Right kidney (tissue), 1 donor: ENCODE measurements at regions not wholly inside any gene's neighbourhood (a gene's known extent, or its start where the extent isn't known, plus 50 kb on each side); places are given as distances from the start of the nearest gene placed in this dataset.
A peak's percentile ranks its signal among the peaks of the same experiment; 100 is the strongest.
"Not testable (repeated sequence)": the region's sequence is repeated elsewhere in the genome, so short reads cannot be mapped to it uniquely, and the experiment has no call there.

ENCODE experiments used
- DNase-seq: peaks from one replicate; pipeline ENCODE4 v3.0.0-alpha.2; 2016

- no peak for DNase-seq
Observed at GRCh38 chr11:129731316-129731715, 84.3 kb upstream of the TMEM45B start.

- no peak for DNase-seq
Observed at GRCh38 chr11:129732941-129733340, 82.7 kb upstream of the TMEM45B start.

- DNase-seq: no peak
Observed at GRCh38 chr11:129733384-129733783, 82.3 kb upstream of the TMEM45B start.

- DNase-seq: no peak
Observed at GRCh38 chr11:129733981-129734380, 81.7 kb upstream of the TMEM45B start.

GRCh38 chr11:129734654-129735053 is 81.0 kb upstream of the TMEM45B start:
- no peak for DNase-seq

- no peak for DNase-seq
Observed at GRCh38 chr11:129737831-129738230, 77.8 kb upstream of the TMEM45B start.

GRCh38 chr11:129738242-129738641 is 77.4 kb upstream of the TMEM45B start:
- no peak for DNase-seq

GRCh38 chr11:129739339-129739738 is 76.3 kb upstream of the TMEM45B start:
- DNase-seq: no peak

GRCh38 chr11:129740125-129740719 is 75.4 kb upstream of the TMEM45B start:
- DNase-seq: no peak

GRCh38 chr11:129743112-129743815 is 72.4 kb upstream of the TMEM45B start:
- no peak for DNase-seq

GRCh38 chr11:129747071-129747470 is 68.6 kb upstream of the TMEM45B start:
- DNase-seq: no peak

- no peak for DNase-seq
Observed at GRCh38 chr11:129749141-129749540, 66.5 kb upstream of the TMEM45B start.

- DNase-seq: peak; percentile 90
Observed at GRCh38 chr11:129750343-129751292, 65.0 kb upstream of the TMEM45B start.

GRCh38 chr11:129751511-129751910 is 64.1 kb upstream of the TMEM45B start:
- DNase-seq: no peak

GRCh38 chr11:129763569-129763968 is 52.1 kb upstream of the TMEM45B start:
- DNase-seq: not testable (repeated sequence)

GRCh38 chr11:129764204-129764603 is 51.4 kb upstream of the TMEM45B start:
- not testable (repeated sequence) for DNase-seq
